KMS-11 (cell line): ENCODE measurements at regions not wholly inside any gene's neighbourhood (a gene's known extent, or its start where the extent isn't known, plus 50 kb on each side); places are given as distances from the start of the nearest gene placed in this dataset.
"Not testable (repeated sequence)": the region's sequence is repeated elsewhere in the genome, so short reads cannot be mapped to it uniquely, and the experiment has no call there.

Source experiments
- H2AFZ ChIP-seq: fragments of 200-600 bp; sonication (generic); 2 replicates; pipeline ENCODE4 v1.6.1; 2016; ENCODE audit warnings: antibody characterized with exemption, mixed run types, low read depth
- H3K27ac ChIP-seq: fragments of 200-600 bp; sonication (generic); 2 replicates; pipeline ENCODE4 v1.6.1; 2016; ENCODE audit warnings: mild to moderate bottlenecking, mixed run types
- H3K27me3 ChIP-seq: fragments of 200-600 bp; sonication (generic); 2 replicates; pipeline ENCODE4 v1.6.1; 2017; ENCODE audit warnings: mild to moderate bottlenecking, low read depth, mixed run types, moderate library complexity; ENCODE audit not compliant: insufficient read depth
- H3K36me3 ChIP-seq: fragments of 200-600 bp; sonication (generic); 2 replicates; pipeline ENCODE4 v1.6.1; 2017; ENCODE audit warnings: mild to moderate bottlenecking, mixed run types; ENCODE audit not compliant: insufficient read depth
- H3K4me1 ChIP-seq: fragments of 200-600 bp; sonication (generic); 2 replicates; pipeline ENCODE4 v1.6.1; 2016; ENCODE audit warnings: mild to moderate bottlenecking, low read depth, mixed run types; ENCODE audit not compliant: poor library complexity, severe bottlenecking
- H3K4me2 ChIP-seq: fragments of 200-600 bp; sonication (generic); 2 replicates; pipeline ENCODE4 v1.7.0; 2016; ENCODE audit warnings: mild to moderate bottlenecking, mixed run types
- H3K4me3 ChIP-seq: fragments of 200-600 bp; sonication (generic); IDR thresholded peaks from 2 replicates; pipeline ENCODE4 v1.6.1; 2017; ENCODE audit warnings: low read depth, low read length, mixed read lengths; ENCODE audit not compliant: insufficient read depth
- H3K79me2 ChIP-seq: fragments of 200-600 bp; sonication (generic); 2 replicates; pipeline ENCODE4 v1.6.1; 2016; ENCODE audit warnings: low read depth, mixed run types; ENCODE audit not compliant: insufficient read depth
- H3K9ac ChIP-seq: fragments of 200-600 bp; sonication (generic); 2 replicates; pipeline ENCODE4 v1.6.1; 2016; ENCODE audit warnings: mild to moderate bottlenecking, mixed run types
- H4K20me1 ChIP-seq: fragments of 200-600 bp; sonication (generic); 2 replicates; pipeline ENCODE4 v1.6.1; 2016; ENCODE audit warnings: mild to moderate bottlenecking, mixed run types; ENCODE audit not compliant: insufficient read depth
- TF ChIP-seq, protein P1 (sequence below): fragments of 200-600 bp; sonication (generic); conservative IDR thresholded peaks from 2 replicates; pipeline ENCODE4 v1.6.1; 2017; ENCODE audit warnings: low read depth, mild to moderate bottlenecking, antibody characterized with exemption, low read length, moderate library complexity, mixed read lengths

DNA sequence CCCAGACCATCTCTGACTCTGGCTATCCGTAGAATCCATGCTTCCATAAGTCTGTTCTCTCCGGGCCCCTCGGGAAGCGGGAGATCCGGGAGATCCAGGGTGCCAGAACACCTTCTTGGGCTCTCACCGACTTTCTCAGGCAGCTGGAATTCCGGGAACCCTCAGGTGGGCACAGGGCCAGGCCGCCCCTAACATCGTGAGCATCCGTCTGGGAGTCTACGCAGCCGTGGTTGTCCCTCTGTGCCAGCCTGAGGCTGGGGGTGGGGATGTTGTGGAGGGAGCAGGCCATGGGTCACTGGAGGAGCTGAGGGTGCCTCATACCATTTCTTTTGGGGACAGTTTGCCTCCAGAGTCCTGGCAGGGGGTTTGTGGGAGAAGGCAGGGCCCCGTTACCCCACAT is 92.3 kb upstream of the COL5A1 start:
- no peaks in the 10 kb centered on the region for H4K20me1 ChIP-seq
- H3K4me2 ChIP-seq: no peak overlapping the region
- H3K36me3 ChIP-seq: no peaks in the 10 kb centered on the region
- peaks cover 56% of the 10 kb centered on the region; the same call in 1 of the 2 replicates for H3K27me3 ChIP-seq
- H3K27ac ChIP-seq: no peak overlapping the region
- no peaks in the 10 kb centered on the region for H3K79me2 ChIP-seq
- H2AFZ ChIP-seq: no peak overlapping the region
- no peaks in the 10 kb centered on the region for H3K4me1 ChIP-seq
- H3K4me3 ChIP-seq: no peak overlapping the region
- no peak overlapping the region for H3K9ac ChIP-seq
- TF ChIP-seq, protein P1, sequence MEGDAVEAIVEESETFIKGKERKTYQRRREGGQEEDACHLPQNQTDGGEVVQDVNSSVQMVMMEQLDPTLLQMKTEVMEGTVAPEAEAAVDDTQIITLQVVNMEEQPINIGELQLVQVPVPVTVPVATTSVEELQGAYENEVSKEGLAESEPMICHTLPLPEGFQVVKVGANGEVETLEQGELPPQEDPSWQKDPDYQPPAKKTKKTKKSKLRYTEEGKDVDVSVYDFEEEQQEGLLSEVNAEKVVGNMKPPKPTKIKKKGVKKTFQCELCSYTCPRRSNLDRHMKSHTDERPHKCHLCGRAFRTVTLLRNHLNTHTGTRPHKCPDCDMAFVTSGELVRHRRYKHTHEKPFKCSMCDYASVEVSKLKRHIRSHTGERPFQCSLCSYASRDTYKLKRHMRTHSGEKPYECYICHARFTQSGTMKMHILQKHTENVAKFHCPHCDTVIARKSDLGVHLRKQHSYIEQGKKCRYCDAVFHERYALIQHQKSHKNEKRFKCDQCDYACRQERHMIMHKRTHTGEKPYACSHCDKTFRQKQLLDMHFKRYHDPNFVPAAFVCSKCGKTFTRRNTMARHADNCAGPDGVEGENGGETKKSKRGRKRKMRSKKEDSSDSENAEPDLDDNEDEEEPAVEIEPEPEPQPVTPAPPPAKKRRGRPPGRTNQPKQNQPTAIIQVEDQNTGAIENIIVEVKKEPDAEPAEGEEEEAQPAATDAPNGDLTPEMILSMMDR: no peak

DNA sequence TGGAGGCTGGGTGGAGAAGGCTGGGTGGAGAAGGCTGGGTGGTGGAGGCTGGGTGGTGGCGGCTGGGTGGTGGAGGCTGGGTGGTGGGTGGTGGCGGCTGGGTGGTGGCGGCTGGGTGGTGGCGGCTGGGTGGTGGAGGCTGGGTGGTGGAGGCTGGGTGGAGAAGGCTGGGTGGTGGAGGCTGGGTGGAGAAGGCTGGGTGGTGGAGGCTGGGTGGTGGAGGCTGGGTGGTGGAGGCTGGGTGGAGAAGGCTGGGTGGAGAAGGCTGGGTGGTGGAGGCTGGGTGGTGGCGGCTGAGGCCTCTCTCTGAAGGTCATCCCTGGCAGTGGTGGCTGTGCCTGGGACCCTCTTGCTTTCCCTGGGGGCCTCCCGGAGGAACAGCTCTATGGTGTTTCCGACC is 91.5 kb upstream of the COL5A1 start:
- not testable (repeated sequence) for H3K4me2 ChIP-seq, H3K4me3 ChIP-seq, H4K20me1 ChIP-seq, H3K4me1 ChIP-seq, H2AFZ ChIP-seq, H3K9ac ChIP-seq, H3K27ac ChIP-seq, H3K36me3 ChIP-seq, H3K79me2 ChIP-seq
- peaks cover 52% of the 10 kb centered on the region; the same call in 1 of the 2 replicates for H3K27me3 ChIP-seq

DNA sequence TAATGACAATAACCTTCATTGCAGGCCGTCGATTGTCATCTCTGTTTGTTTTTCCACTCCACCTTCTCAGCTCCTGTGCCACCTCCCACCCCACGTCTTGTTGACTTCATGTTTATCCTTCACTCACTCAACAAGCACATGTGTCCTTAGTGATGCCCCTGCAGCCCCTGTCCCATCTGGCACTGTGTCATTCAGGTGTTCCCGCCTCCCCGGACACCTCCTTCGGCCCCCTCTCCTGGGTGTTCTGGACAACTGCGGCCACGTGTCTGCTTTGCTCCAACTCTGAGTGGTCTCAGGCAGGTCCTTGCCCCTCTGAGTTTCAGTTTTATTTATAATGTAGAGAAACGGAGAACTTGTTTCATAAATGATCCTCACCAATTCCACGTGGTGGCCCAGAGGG is 91.0 kb upstream of the COL5A1 start:
- H3K4me3 ChIP-seq: no peak overlapping the region
- H3K4me1 ChIP-seq: no peaks in the 10 kb centered on the region
- TF ChIP-seq, protein P1: no peak
- H3K36me3 ChIP-seq: no peaks in the 10 kb centered on the region
- no peak overlapping the region for H3K9ac ChIP-seq
- H3K27ac ChIP-seq: no peak overlapping the region
- no peaks in the 10 kb centered on the region for H4K20me1 ChIP-seq
- no peaks in the 10 kb centered on the region for H3K79me2 ChIP-seq
- H3K27me3 ChIP-seq: peaks cover 49% of the 10 kb centered on the region; the same call in 1 of the 2 replicates
- no peak overlapping the region for H2AFZ ChIP-seq
- H3K4me2 ChIP-seq: no peak overlapping the region

DNA sequence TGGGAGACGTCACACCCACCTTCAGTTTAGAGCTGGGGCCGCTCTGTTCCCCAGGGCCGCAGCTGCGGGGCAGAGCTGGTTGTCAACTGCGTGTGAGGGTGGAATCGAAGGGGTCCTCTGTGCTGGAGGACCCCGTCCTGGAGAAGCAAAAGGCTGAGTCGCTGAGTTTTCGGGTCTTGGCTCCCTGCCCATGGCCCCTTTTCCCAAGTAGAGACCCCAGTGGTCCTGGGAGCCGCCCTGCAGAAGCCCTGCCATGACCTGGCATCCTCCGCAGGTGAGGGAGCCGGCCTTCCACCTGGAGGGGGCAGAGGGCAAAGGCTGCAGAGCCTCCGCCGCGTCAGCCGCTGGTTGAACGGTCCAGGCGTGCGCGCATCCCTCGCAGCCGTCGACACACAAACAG is 90.4 kb upstream of the COL5A1 start:
- Histone ChIP-seq H3K4me3 (no peak overlapping the region), H3K4me1 (no peaks in the 10 kb centered on the region), H2AFZ (no peak overlapping the region), H3K27me3 (peaks cover 50% of the 10 kb centered on the region; the same call in 1 of the 2 replicates), H3K9ac (no peak overlapping the region), H3K4me2 (no peak overlapping the region), H3K27ac (no peak overlapping the region), H3K36me3 (no peaks in the 10 kb centered on the region), H3K79me2 (no peaks in the 10 kb centered on the region), H4K20me1 (no peaks in the 10 kb centered on the region)
- TF ChIP-seq, protein P1: no peak

DNA sequence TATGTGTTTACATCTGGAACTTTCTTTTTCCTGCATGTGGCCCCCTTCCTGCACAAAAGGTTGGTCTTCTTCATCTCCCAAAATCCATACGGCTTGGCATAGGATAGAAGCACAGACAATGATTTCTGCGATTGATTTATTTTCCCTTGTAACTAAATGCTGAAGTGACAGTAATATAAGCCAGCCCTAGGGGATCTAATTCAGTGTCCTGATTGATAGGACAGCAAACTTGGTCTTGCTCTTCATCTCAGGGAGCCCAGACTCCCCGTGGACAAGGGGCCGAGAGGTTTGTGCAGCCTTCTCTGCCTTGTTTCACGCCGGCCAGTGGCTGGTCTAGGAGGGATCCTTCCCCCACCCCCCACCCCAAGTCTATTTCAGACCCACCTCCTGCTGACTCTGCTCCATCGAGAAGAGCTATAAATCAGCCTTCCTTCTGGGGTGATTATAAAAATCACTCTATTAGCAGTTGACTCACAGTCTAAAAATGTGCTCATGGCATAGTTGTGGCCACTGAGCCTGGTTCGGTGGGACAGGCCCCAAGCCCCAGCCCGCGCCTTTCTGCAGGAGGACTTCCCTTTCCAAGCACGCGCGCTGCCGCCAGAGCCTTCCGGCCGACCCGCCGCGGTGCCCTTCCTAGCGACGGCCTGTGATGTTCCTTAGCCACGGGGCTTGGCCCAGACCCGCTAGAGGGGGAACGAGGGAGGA is 89.8 kb upstream of the COL5A1 start:
- Histone ChIP-seq H3K27me3 (peaks cover 50% of the 10 kb centered on the region; the same call in 1 of the 2 replicates), H3K36me3 (no peaks in the 10 kb centered on the region), H3K4me1 (no peaks in the 10 kb centered on the region), H3K9ac (no peak overlapping the region), H2AFZ (no peak overlapping the region), H3K79me2 (no peaks in the 10 kb centered on the region), H3K4me3 (no peak overlapping the region), H3K4me2 (no peak overlapping the region), H4K20me1 (no peaks in the 10 kb centered on the region), H3K27ac (no peak overlapping the region)
- TF ChIP-seq, protein P1: no peak
